DMS79 (cell line): ENCODE measurements at regions not wholly inside any gene's neighbourhood (a gene's known extent, or its start where the extent isn't known, plus 50 kb on each side); places are given as distances from the start of the nearest gene placed in this dataset.
"Not testable (repeated sequence)": the region's sequence is repeated elsewhere in the genome, so short reads cannot be mapped to it uniquely, and the experiment has no call there.

Experiments
- DNase-seq: peaks from one replicate; lab custom pipeline; 2025; lab: John Stamatoyannopoulos, UW

- no peak for DNase-seq
These were observed 397.4 kb upstream of the TPM1 start for GRCh38 chr15:62644889-62645742.

- DNase-seq = no peak
These were observed 395.2 kb upstream of the TPM1 start for GRCh38 chr15:62647202-62647842.

GRCh38 chr15:62647843-62648505 is 394.6 kb upstream of the TPM1 start:
- DNase-seq = no peak

GRCh38 chr15:62648954-62649353 is 393.6 kb upstream of the TPM1 start:
- DNase-seq = no peak

- DNase-seq = no peak
These were observed 392.6 kb upstream of the TPM1 start for GRCh38 chr15:62649793-62650420.

GRCh38 chr15:62653122-62653521 is 389.4 kb upstream of the TPM1 start:
- no peak for DNase-seq

GRCh38 chr15:62656071-62656470 is 386.5 kb upstream of the TPM1 start:
- DNase-seq = no peak

GRCh38 chr15:62657501-62657900 is 385.0 kb upstream of the TPM1 start:
- DNase-seq = not testable (repeated sequence)

- DNase-seq = no peak
These were observed 384.0 kb upstream of the TPM1 start for GRCh38 chr15:62658498-62658897.

- no peak for DNase-seq
These were observed 379.0 kb upstream of the TPM1 start for GRCh38 chr15:62663547-62663946.

- no peak for DNase-seq
These were observed 377.1 kb upstream of the TPM1 start for GRCh38 chr15:62665449-62665848.

GRCh38 chr15:62666046-62666445 is 376.5 kb upstream of the TPM1 start:
- DNase-seq = no peak

GRCh38 chr15:62672268-62672667 is 370.3 kb upstream of the TPM1 start:
- no peak for DNase-seq

- no peak for DNase-seq
These were observed 365.7 kb upstream of the TPM1 start for GRCh38 chr15:62676891-62677290.

- DNase-seq = no peak
These were observed 360.3 kb upstream of the TPM1 start for GRCh38 chr15:62681939-62682896.

GRCh38 chr15:62683192-62683591 is 359.4 kb upstream of the TPM1 start:
- not testable (repeated sequence) for DNase-seq

- DNase-seq = no peak
These were observed 358.3 kb upstream of the TPM1 start for GRCh38 chr15:62684123-62684808.

- DNase-seq = no peak
These were observed 351.5 kb upstream of the TPM1 start for GRCh38 chr15:62691008-62691407.

GRCh38 chr15:62697636-62698035 is 344.9 kb upstream of the TPM1 start:
- DNase-seq = peak; percentile 4

GRCh38 chr15:62698646-62699045 is 343.9 kb upstream of the TPM1 start:
- DNase-seq = no peak

GRCh38 chr15:62706317-62706716 is 336.2 kb upstream of the TPM1 start:
- DNase-seq = no peak
